H9 (cell line): ENCODE measurements at regions not wholly inside any gene's neighbourhood (a gene's known extent, or its start where the extent isn't known, plus 50 kb on each side); places are given as distances from the start of the nearest gene placed in this dataset.

Experiments used
- DNase-seq: peaks from one replicate; pipeline ENCODE4 v3.0.0-alpha.2; 2017
- H2AFZ ChIP-seq: one replicate; pipeline ENCODE4 v1.6.1; 2013; ENCODE audit warnings: mild to moderate bottlenecking, low read length, control low read depth, moderate library complexity
- H2AK5ac ChIP-seq: 2 replicates; pipeline ENCODE4 v1.6.1; 2013; ENCODE audit warnings: low read length, control low read depth, mixed read lengths; ENCODE audit not compliant: insufficient read length
- H2BK120ac ChIP-seq: one replicate; pipeline ENCODE4 v1.6.1; 2013; ENCODE audit warnings: low read depth, mild to moderate bottlenecking, low read length, control low read depth, inconsistent platforms; ENCODE audit not compliant: poor library complexity, severe bottlenecking
- H2BK12ac ChIP-seq: 2 replicates; pipeline ENCODE4 v1.6.1; 2013; ENCODE audit warnings: low read length, control low read depth, mixed read lengths, low read depth; ENCODE audit not compliant: insufficient read length
- H2BK15ac ChIP-seq: 2 replicates; pipeline ENCODE4 v1.6.1; 2013; ENCODE audit warnings: low read depth, low read length, control low read depth
- H2BK20ac ChIP-seq: one replicate; pipeline ENCODE4 v1.6.1; 2013; ENCODE audit warnings: low read depth, mild to moderate bottlenecking, low read length, control low read depth, inconsistent platforms; ENCODE audit not compliant: poor library complexity, severe bottlenecking
- H2BK5ac ChIP-seq: 2 replicates; pipeline ENCODE4 v1.6.1; 2013; ENCODE audit warnings: low read length, control low read depth, mixed read lengths; ENCODE audit not compliant: insufficient read length
- H3K14ac ChIP-seq: 2 replicates; pipeline ENCODE4 v1.6.1; 2013; ENCODE audit warnings: low read length, control low read depth; ENCODE audit not compliant: insufficient read depth
- H3K18ac ChIP-seq: 2 replicates; pipeline ENCODE4 v1.6.1; 2013; ENCODE audit warnings: low read depth, mild to moderate bottlenecking, mixed read lengths, low read length, control low read depth; ENCODE audit not compliant: insufficient read length
- H3K23ac ChIP-seq: 2 replicates; pipeline ENCODE4 v1.6.1; 2013; ENCODE audit warnings: low read length, control low read depth, mixed read lengths, low read depth; ENCODE audit not compliant: insufficient read length
- H3K23me2 ChIP-seq: 2 replicates; pipeline ENCODE4 v1.6.1; 2013; ENCODE audit warnings: low read depth, mild to moderate bottlenecking, mixed read lengths, low read length, control low read depth; ENCODE audit not compliant: insufficient read length, poor library complexity, severe bottlenecking
- H3K27ac ChIP-seq: 2 replicates; pipeline ENCODE4 v1.5.1; 2013; ENCODE audit warnings: low read length, control low read depth, mixed read lengths, low read depth; ENCODE audit not compliant: insufficient read length
- H3K27me3 ChIP-seq: 2 replicates; pipeline ENCODE4 v1.6.1; 2013; ENCODE audit warnings: low read length, control low read depth, inconsistent platforms; ENCODE audit not compliant: insufficient read depth
- H3K4ac ChIP-seq: 2 replicates; pipeline ENCODE4 v1.6.1; 2013; ENCODE audit warnings: low read depth, mild to moderate bottlenecking, control low read depth, inconsistent platforms, low read length, moderate library complexity
- H3K4me1 ChIP-seq: 2 replicates; pipeline ENCODE4 v1.6.1; 2013; ENCODE audit warnings: low read length, control low read depth, inconsistent platforms; ENCODE audit not compliant: insufficient read depth
- H3K4me2 ChIP-seq: 2 replicates; pipeline ENCODE4 v1.6.1; 2013; ENCODE audit warnings: low read length, control low read depth, mixed read lengths; ENCODE audit not compliant: insufficient read length, insufficient read depth
- H3K56ac ChIP-seq: 2 replicates; pipeline ENCODE4 v1.6.1; 2013; ENCODE audit warnings: low read depth, mild to moderate bottlenecking, mixed read lengths, low read length, control low read depth; ENCODE audit not compliant: insufficient read length
- H3K79me1 ChIP-seq: 2 replicates; pipeline ENCODE4 v1.6.1; 2013; ENCODE audit warnings: low read depth, mild to moderate bottlenecking, moderate library complexity, low read length, control low read depth, inconsistent platforms; ENCODE audit not compliant: insufficient read depth, poor library complexity, severe bottlenecking
- H3K79me2 ChIP-seq: 2 replicates; pipeline ENCODE4 v1.6.1; 2013; ENCODE audit warnings: low read length, control low read depth, inconsistent platforms; ENCODE audit not compliant: insufficient read depth
- H3K9ac ChIP-seq: 2 replicates; pipeline ENCODE4 v1.6.1; 2013; ENCODE audit warnings: low read length, control low read depth, mixed read lengths; ENCODE audit not compliant: insufficient read length; ENCODE audit errors: extremely low read depth
- H3K9me3 ChIP-seq: one replicate; pipeline ENCODE4 v1.6.1; 2013; ENCODE audit warnings: low read depth, low read length, inconsistent platforms; ENCODE audit not compliant: control insufficient read depth
- H3T11ph ChIP-seq: one replicate; pipeline ENCODE4 v1.6.1; 2013; ENCODE audit warnings: mild to moderate bottlenecking, low read length, control low read depth, inconsistent platforms
- H4K20me1 ChIP-seq: one replicate; pipeline ENCODE4 v1.6.1; 2013; ENCODE audit not compliant: control insufficient read depth, insufficient read length, insufficient read depth
- H4K5ac ChIP-seq: 2 replicates; pipeline ENCODE4 v1.6.1; 2013; ENCODE audit warnings: low read depth, mild to moderate bottlenecking, mixed read lengths, low read length, control low read depth; ENCODE audit not compliant: insufficient read length
- H4K8ac ChIP-seq: replicated peaks from 2 replicates; pipeline ENCODE4 v1.6.1; 2013; ENCODE audit warnings: low read length, control low read depth, mixed read lengths, low read depth; ENCODE audit not compliant: insufficient read length
- H4K91ac ChIP-seq: 2 replicates; pipeline ENCODE4 v1.6.1; 2013; ENCODE audit warnings: low read depth, mild to moderate bottlenecking, moderate library complexity, mixed read lengths, low read length, control low read depth; ENCODE audit not compliant: insufficient read length
- H3K27ac Mint-ChIP-seq, 3 experiments: 2 replicates in 2 of 3; 3 replicates in 1 of 3; pipeline ENCODE4 v1.8.0; 2020 to 2021; ENCODE audit warnings: mixed read lengths in 3 of 3, mild to moderate bottlenecking in 1 of 3, moderate library complexity in 1 of 3
- H3K27me3 Mint-ChIP-seq: 2 replicates; pipeline ENCODE4 v1.8.0; 2021; ENCODE audit warnings: low read depth, mild to moderate bottlenecking, moderate library complexity, mixed read lengths
- H3K36me3 Mint-ChIP-seq, 3 experiments: 2 replicates in 2 of 3; 3 replicates in 1 of 3; pipeline ENCODE4 v1.8.0; 2020 to 2021; ENCODE audit warnings: low read depth in 3 of 3, mixed read lengths in 3 of 3; ENCODE audit not compliant: insufficient read depth in 1 of 3
- H3K4me1 Mint-ChIP-seq, 2 experiments: 2 replicates each; pipeline ENCODE4 v1.8.0; 2020; ENCODE audit warnings: mixed read lengths in 2 of 2
- H3K4me3 Mint-ChIP-seq, 2 experiments: 2 replicates in 1 of 2; 3 replicates in 1 of 2; pipeline ENCODE4 v1.8.0; 2020 to 2021; ENCODE audit warnings: mild to moderate bottlenecking in 2 of 2, mixed read lengths in 2 of 2, moderate library complexity in 1 of 2
- H3K9me3 Mint-ChIP-seq, 2 experiments: 2 replicates in 1 of 2; 3 replicates in 1 of 2; pipeline ENCODE4 v1.8.0; 2020; ENCODE audit warnings: mild to moderate bottlenecking in 2 of 2, mixed read lengths in 2 of 2, moderate library complexity in 1 of 2
- CTCF ChIP-seq: fragments of 200-600 bp; sonication (generic); conservative IDR thresholded peaks from 3 replicates; pipeline ENCODE4 v1.8.0; 2021; ENCODE audit warnings: antibody characterized with exemption, mild to moderate bottlenecking
- WGBS: extraction: QIAGEN DNeasy Blood & Tissue Kit; methylation state at CpG from one replicate; pipeline ENCODE4 v1.1.7; 2013; ENCODE audit warnings: missing lambda C conversion rate, low lambda C conversion rate, mixed read lengths; ENCODE audit not compliant: insufficient read length; ENCODE audit errors: extremely low coverage; 5-methylcytosine and 5-hydroxymethylcytosine counted together

DNA sequence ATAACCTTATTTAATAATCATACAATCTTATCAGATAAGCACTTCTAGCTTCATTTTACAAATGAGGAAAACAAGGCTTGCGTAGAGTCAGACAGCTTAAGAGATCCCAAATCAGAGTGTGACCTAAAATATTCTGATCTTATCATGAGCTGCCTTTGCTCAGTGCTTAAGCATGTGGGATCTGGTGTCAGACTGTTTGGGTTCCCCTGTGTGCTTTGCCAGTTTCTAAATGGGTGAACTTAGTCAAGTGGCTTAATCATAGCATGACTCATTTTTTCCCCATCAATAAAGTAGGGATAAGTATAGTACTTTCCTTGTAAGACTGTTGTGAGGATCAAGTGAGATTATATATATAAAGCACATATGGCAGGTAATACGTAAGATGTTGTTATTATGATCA, 612.6 kb upstream of the C16orf82 start:
- Histone ChIP-seq H3K23me2 (no peaks in the 10 kb centered on the region), H3K14ac (no peak overlapping the region), H3K23ac (no peak overlapping the region), H2AK5ac (no peak overlapping the region), H4K20me1 (no peaks in the 10 kb centered on the region), H2BK12ac (no peak overlapping the region), H3K18ac (no peak overlapping the region), H4K8ac (no peak overlapping the region), H2AFZ (no peak overlapping the region), H2BK120ac (no peak overlapping the region), H3K4me1 (no peaks in the 10 kb centered on the region), H2BK15ac (no peak overlapping the region), H2BK20ac (no peak overlapping the region), H3T11ph (no peak overlapping the region), H3K27ac (no peak overlapping the region), H3K27me3 (no peaks in the 10 kb centered on the region), H3K79me1 (no peaks in the 10 kb centered on the region), H3K9ac (no peak overlapping the region), H3K56ac (no peak overlapping the region), H3K79me2 (no peaks in the 10 kb centered on the region), H2BK5ac (no peak overlapping the region), H4K5ac (no peak overlapping the region), H3K4me2 (no peak overlapping the region), H3K4ac (no peak overlapping the region), H3K9me3 (no peaks in the 10 kb centered on the region), H4K91ac (no peak overlapping the region)
- Mint-ChIP-seq H3K9me3 (peaks cover 0 to 2% of the 10 kb centered on the region in 2 experiments; a peak in 3 of 5 replicates), H3K27me3 (no peaks in the 10 kb centered on the region), H3K4me1 (no peaks in the 10 kb centered on the region), H3K36me3 (no peaks in the 10 kb centered on the region; a peak in 1 of 7 replicates), H3K4me3 (no peak overlapping the region), H3K27ac (no peak overlapping the region)
- no CpG with 5 or more reads among the region's 2 CpGs for WGBS
- no peak for DNase-seq
- TF ChIP-seq CTCF: no peak
